ENCODE measurements at regions not wholly inside any gene's neighbourhood (a gene's known extent, or its start where the extent isn't known, plus 50 kb on each side); places are given as distances from the start of the nearest gene placed in this dataset.

GRCh38 chr2:67948057-67948456 lies 114.7 kb downstream of the C1D start:
- no peak overlapping the region for H2AFZ ChIP-seq (ENCODE audit: low read length)
- H3K9me2 ChIP-seq (ENCODE audit: low read depth, low read length) = no peaks in the 10 kb centered on the region
- no peaks in the 10 kb centered on the region for H3K36me3 ChIP-seq (ENCODE audit: insufficient read depth, low read length)
- H3K9me3 ChIP-seq (ENCODE audit: low read length) = no peaks in the 10 kb centered on the region
- TF ChIP-seq EZH2 (IDR thresholded peaks at IDR 0.05; ENCODE audit: borderline replicate concordance, low read length) (no peak), CTCF (IDR thresholded peaks at IDR 0.05; ENCODE audit: low read length) (no peak)
- no peak overlapping the region for H3K9ac ChIP-seq (ENCODE audit: low read length)
- no peaks in the 10 kb centered on the region for H3K27me3 ChIP-seq (ENCODE audit: insufficient read depth, low read length)
- no peaks in the 10 kb centered on the region for H3K4me1 ChIP-seq (ENCODE audit: insufficient read depth, low read length, severe bottlenecking)
- H3F3A ChIP-seq (ENCODE audit: insufficient read depth, low read length) = no peaks in the 10 kb centered on the region
- H4K20me1 ChIP-seq (ENCODE audit: insufficient read depth, low read length) = no peaks in the 10 kb centered on the region
- H3K79me2 ChIP-seq (ENCODE audit: insufficient read depth, low read length) = no peaks in the 10 kb centered on the region
- no peak overlapping the region for H3K4me3 ChIP-seq (ENCODE audit: low read depth, low read length, poor library complexity, severe bottlenecking)
- no peak overlapping the region for H3K4me2 ChIP-seq (ENCODE audit: low read length)
- no peak overlapping the region for H3K27ac ChIP-seq (ENCODE audit: low read depth, low read length, poor library complexity, severe bottlenecking)

GRCh38 chr2:67948506-67948905 lies 114.3 kb downstream of the C1D start:
- Histone ChIP-seq H4K20me1 (ENCODE audit: insufficient read depth, low read length) (no peaks in the 10 kb centered on the region), H3K4me3 (ENCODE audit: low read depth, low read length, poor library complexity, severe bottlenecking) (no peak overlapping the region), H3K9ac (ENCODE audit: low read length) (no peak overlapping the region), H2AFZ (ENCODE audit: low read length) (no peak overlapping the region), H3K9me2 (ENCODE audit: low read depth, low read length) (no peaks in the 10 kb centered on the region), H3K9me3 (ENCODE audit: low read length) (no peaks in the 10 kb centered on the region), H3K79me2 (ENCODE audit: insufficient read depth, low read length) (no peaks in the 10 kb centered on the region), H3K27ac (ENCODE audit: low read depth, low read length, poor library complexity, severe bottlenecking) (no peak overlapping the region), H3K27me3 (ENCODE audit: insufficient read depth, low read length) (no peaks in the 10 kb centered on the region), H3K36me3 (ENCODE audit: insufficient read depth, low read length) (no peaks in the 10 kb centered on the region), H3K4me2 (ENCODE audit: low read length) (no peak overlapping the region), H3F3A (ENCODE audit: insufficient read depth, low read length) (no peaks in the 10 kb centered on the region), H3K4me1 (ENCODE audit: insufficient read depth, low read length, severe bottlenecking) (no peaks in the 10 kb centered on the region)
- TF ChIP-seq EZH2 (IDR thresholded peaks at IDR 0.05; ENCODE audit: borderline replicate concordance, low read length) (no peak), CTCF (IDR thresholded peaks at IDR 0.05; ENCODE audit: low read length) (no peak)

- no peaks in the 10 kb centered on the region for H3K79me2 ChIP-seq (ENCODE audit: insufficient read depth, low read length)
- no peak overlapping the region for H3K27ac ChIP-seq (ENCODE audit: low read depth, low read length, poor library complexity, severe bottlenecking)
- no peaks in the 10 kb centered on the region for H3F3A ChIP-seq (ENCODE audit: insufficient read depth, low read length)
- no peak overlapping the region for H3K4me2 ChIP-seq (ENCODE audit: low read length)
- H3K9ac ChIP-seq (ENCODE audit: low read length) = no peak overlapping the region
- no peaks in the 10 kb centered on the region for H3K36me3 ChIP-seq (ENCODE audit: insufficient read depth, low read length)
- H4K20me1 ChIP-seq (ENCODE audit: insufficient read depth, low read length) = no peaks in the 10 kb centered on the region
- H3K27me3 ChIP-seq (ENCODE audit: insufficient read depth, low read length) = no peaks in the 10 kb centered on the region
- H2AFZ ChIP-seq (ENCODE audit: low read length) = no peak overlapping the region
- no peak overlapping the region for H3K4me3 ChIP-seq (ENCODE audit: low read depth, low read length, poor library complexity, severe bottlenecking)
- H3K4me1 ChIP-seq (ENCODE audit: insufficient read depth, low read length, severe bottlenecking) = no peaks in the 10 kb centered on the region
- TF ChIP-seq EZH2 (IDR thresholded peaks at IDR 0.05; ENCODE audit: borderline replicate concordance, low read length) = no peak
- TF ChIP-seq CTCF (IDR thresholded peaks at IDR 0.05; ENCODE audit: low read length) = no peak
- H3K9me2 ChIP-seq (ENCODE audit: low read depth, low read length) = no peaks in the 10 kb centered on the region
- H3K9me3 ChIP-seq (ENCODE audit: low read length) = no peaks in the 10 kb centered on the region
Measured at GRCh38 chr2:67950018-67950417, 112.8 kb downstream of the C1D start.

Measured in OCI-LY1 (cell line).